Right lobe of liver (tissue), 4 donors: ENCODE measurements at regions not wholly inside any gene's neighbourhood (a gene's known extent, or its start where the extent isn't known, plus 50 kb on each side); places are given as distances from the start of the nearest gene placed in this dataset.

Experiments
- POLR2A ChIP-seq: fragments of 450-650 bp; IDR thresholded peaks from one replicate; pipeline ENCODE4 v1.6.1; 2017; ENCODE audit warnings: antibody characterized with exemption, mild to moderate bottlenecking
- TF ChIP-seq, protein P1 (sequence below), 4 donors: fragments of 200-600 bp in 3 of 4; fragments of 450-650 bp in 1 of 4; IDR thresholded peaks; one replicate each; pipeline versions ENCODE4 v1.5.1 to v1.8.0; 2016 to 2022; ENCODE audit warnings: antibody characterized with exemption in 4 of 4, mild to moderate bottlenecking in 2 of 4
- donor health status: DM: no; HTN: no; CAD: no.
- donor health status: DM: no; HTN: no; CAD: no.
- donor health status: DM: no; HTN: yes; CAD: no.

DNA sequence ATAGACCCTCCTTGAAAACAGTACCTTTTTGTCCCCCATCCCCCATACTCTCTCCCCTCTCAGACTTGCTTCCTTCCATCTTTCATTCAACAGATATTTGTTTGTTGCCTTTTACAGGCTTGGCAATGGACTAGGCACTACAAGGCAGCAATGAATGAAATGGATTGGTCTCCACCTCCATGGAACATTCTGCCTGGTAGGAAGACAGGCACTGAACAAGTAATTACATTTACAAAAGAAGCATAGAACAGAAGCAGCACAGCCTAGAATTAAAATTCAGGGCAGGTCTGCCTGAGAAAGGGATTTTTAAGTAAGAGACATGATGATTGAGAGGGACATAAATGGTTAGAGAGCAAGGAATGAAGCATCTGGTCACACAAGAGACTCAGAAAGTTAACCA lies 346.1 kb downstream of the GRXCR1 start:
- no peak for TF ChIP-seq POLR2A
- TF ChIP-seq, protein P1, sequence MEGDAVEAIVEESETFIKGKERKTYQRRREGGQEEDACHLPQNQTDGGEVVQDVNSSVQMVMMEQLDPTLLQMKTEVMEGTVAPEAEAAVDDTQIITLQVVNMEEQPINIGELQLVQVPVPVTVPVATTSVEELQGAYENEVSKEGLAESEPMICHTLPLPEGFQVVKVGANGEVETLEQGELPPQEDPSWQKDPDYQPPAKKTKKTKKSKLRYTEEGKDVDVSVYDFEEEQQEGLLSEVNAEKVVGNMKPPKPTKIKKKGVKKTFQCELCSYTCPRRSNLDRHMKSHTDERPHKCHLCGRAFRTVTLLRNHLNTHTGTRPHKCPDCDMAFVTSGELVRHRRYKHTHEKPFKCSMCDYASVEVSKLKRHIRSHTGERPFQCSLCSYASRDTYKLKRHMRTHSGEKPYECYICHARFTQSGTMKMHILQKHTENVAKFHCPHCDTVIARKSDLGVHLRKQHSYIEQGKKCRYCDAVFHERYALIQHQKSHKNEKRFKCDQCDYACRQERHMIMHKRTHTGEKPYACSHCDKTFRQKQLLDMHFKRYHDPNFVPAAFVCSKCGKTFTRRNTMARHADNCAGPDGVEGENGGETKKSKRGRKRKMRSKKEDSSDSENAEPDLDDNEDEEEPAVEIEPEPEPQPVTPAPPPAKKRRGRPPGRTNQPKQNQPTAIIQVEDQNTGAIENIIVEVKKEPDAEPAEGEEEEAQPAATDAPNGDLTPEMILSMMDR (IDR thresholded peaks at IDR 0.05), result no peak
